ENCODE measurements at regions not wholly inside any gene's neighbourhood (a gene's known extent, or its start where the extent isn't known, plus 50 kb on each side); places are given as distances from the start of the nearest gene placed in this dataset.
"Not testable (repeated sequence)": the region's sequence is repeated elsewhere in the genome, so short reads cannot be mapped to it uniquely, and the experiment has no call there.

DNA sequence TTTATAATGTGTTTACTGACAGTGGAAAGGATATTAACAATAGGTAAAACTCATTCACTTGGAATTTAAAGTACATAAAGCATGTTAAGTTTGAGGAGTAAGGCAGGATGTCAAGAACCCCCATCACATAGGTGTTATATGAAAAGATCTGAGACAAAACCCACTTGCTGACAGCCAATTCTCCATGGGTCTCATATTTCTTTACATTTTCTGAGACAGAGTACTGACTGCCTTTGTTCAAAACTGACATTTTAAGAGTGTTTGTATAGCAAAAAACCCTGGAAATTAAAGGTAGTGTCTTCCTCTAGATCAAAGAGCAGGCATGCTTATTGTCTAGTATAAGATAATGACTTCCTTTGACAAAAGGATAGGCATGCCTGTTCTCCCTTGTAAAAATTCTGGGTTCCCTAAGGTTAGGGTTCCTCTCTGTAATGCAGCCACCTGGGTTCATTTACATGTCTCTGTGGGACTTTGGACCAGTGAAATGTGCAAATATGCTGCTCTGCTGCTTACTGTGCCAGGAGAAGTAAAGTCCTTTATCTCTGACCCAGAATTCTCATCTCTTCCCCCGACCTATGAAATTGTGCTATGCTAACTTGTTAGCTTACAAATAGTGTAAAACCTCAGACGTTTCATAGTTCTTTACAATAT, 123.6 kb downstream of the PCDH18 start:
- in situ Hi-C loops (cut with MboI) (no loop called here), intact Hi-C loops (cut with micrococcal nuclease; ENCODE audit: unreplicated experiment) (no loop called here)
- 2% methylated on average over 2 of the region's 2 CpGs for WGBS (ENCODE audit: insufficient coverage, insufficient replicate concordance, low lambda C conversion rate, missing lambda C conversion rate)
- no peak for TF ChIP-seq YBX1 (IDR thresholded peaks at IDR 0.05)
- no peak for TF ChIP-seq MTA2 (IDR thresholded peaks at IDR 0.05; ENCODE audit: low read depth)
- TF ChIP-seq ETV6 (conservative IDR thresholded peaks at IDR 0.05 in 1 of 2, IDR thresholded peaks at IDR 0.05 in 1 of 2; ENCODE audit: borderline replicate concordance in 1 of 2, low read depth in 1 of 2) = no peak
- no peak for TF ChIP-seq POLR2A (IDR thresholded peaks at IDR 0.05; ENCODE audit: low read depth, low read length)
- TF ChIP-seq POLR2AphosphoS5 (IDR thresholded peaks at IDR 0.05; ENCODE audit: low read length) = no peak
- TF ChIP-seq, protein P1, sequence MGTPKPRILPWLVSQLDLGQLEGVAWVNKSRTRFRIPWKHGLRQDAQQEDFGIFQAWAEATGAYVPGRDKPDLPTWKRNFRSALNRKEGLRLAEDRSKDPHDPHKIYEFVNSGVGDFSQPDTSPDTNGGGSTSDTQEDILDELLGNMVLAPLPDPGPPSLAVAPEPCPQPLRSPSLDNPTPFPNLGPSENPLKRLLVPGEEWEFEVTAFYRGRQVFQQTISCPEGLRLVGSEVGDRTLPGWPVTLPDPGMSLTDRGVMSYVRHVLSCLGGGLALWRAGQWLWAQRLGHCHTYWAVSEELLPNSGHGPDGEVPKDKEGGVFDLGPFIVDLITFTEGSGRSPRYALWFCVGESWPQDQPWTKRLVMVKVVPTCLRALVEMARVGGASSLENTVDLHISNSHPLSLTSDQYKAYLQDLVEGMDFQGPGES (IDR thresholded peaks at IDR 0.05) = no peak
- TF ChIP-seq, protein P2, sequence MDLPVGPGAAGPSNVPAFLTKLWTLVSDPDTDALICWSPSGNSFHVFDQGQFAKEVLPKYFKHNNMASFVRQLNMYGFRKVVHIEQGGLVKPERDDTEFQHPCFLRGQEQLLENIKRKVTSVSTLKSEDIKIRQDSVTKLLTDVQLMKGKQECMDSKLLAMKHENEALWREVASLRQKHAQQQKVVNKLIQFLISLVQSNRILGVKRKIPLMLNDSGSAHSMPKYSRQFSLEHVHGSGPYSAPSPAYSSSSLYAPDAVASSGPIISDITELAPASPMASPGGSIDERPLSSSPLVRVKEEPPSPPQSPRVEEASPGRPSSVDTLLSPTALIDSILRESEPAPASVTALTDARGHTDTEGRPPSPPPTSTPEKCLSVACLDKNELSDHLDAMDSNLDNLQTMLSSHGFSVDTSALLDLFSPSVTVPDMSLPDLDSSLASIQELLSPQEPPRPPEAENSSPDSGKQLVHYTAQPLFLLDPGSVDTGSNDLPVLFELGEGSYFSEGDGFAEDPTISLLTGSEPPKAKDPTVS (IDR thresholded peaks at IDR 0.05; ENCODE audit: low read depth, low read length) = no peak
- no peak for TF ChIP-seq PAX8 (IDR thresholded peaks at IDR 0.05)
- TF ChIP-seq TARDBP (IDR thresholded peaks at IDR 0.05; ENCODE audit: borderline replicate concordance) = no peak
- TF ChIP-seq RAD21 (IDR thresholded peaks at IDR 0.05; ENCODE audit: insufficient read depth, low read depth, low read length) = no peak
- no peak for TF ChIP-seq SMAD1 (IDR thresholded peaks at IDR 0.05; ENCODE audit: low read depth, partially characterized antibody)
- TF ChIP-seq EZH2 (IDR thresholded peaks at IDR 0.05; ENCODE audit: borderline replicate concordance, control insufficient read depth, low read depth, low read length) = no peak
- no peak overlapping the region for H3K4me2 ChIP-seq (ENCODE audit: control insufficient read depth, insufficient read depth)
- CTCF ChIA-PET = no interaction called here
- POLR2A ChIA-PET = no interaction called here
- DNase-seq (ENCODE audit: low read depth, low spot score) (no peak), ATAC-seq (no peak), FAIRE-seq (no peak)
- no peaks in the 10 kb centered on the region for H3K9me3 ChIP-seq (replicated peaks; ENCODE audit: control insufficient read depth, insufficient read depth, low read length)
- BruUV-seq (replicated peaks) = no TSS peak
- no peaks in the 10 kb centered on the region for H3K4me1 ChIP-seq (ENCODE audit: control insufficient read depth, insufficient read depth, low read length)
- H3K27ac ChIP-seq (ENCODE audit: control insufficient read depth, insufficient read depth) = no peak overlapping the region
- H3K36me3 ChIP-seq (ENCODE audit: control insufficient read depth in 2 of 2, insufficient read depth in 2 of 2, low read length in 1 of 2) = no peaks in the 10 kb centered on the region
- H2AFZ ChIP-seq (ENCODE audit: control insufficient read depth, low read depth, low read length) = no peak overlapping the region
- SMC1A ChIA-PET (ENCODE audit: uncharacterized antibody, unreplicated experiment) = no interaction called here
- RAD21 ChIA-PET (ENCODE audit: unreplicated experiment) = interaction anchor here (0.6 kb wide), 1 partner anchor 1578 kb away, joined by 3 read pairs; no protein-coding TSS in a partner anchor
- H4K20me1 ChIP-seq (ENCODE audit: control insufficient read depth, insufficient read depth) = no peaks in the 10 kb centered on the region
- no peak overlapping the region for H3K9ac ChIP-seq (ENCODE audit: control insufficient read depth, insufficient read depth, low read length)
- no peaks in the 10 kb centered on the region for H3K79me2 ChIP-seq (ENCODE audit: control insufficient read depth, insufficient read depth, low read length)
- H3K27me3 ChIP-seq (replicated peaks in 1 of 2; ENCODE audit: control insufficient read depth in 2 of 2, insufficient read depth in 2 of 2, low read length in 1 of 2) = no peaks in the 10 kb centered on the region
- no peak overlapping the region for H3K4me3 ChIP-seq

GRCh38 chr4:137405833-137406232, 126.5 kb downstream of the PCDH18 start:
- H3K27ac ChIP-seq (ENCODE audit: control insufficient read depth, insufficient read depth); intact Hi-C loops (cut with micrococcal nuclease; ENCODE audit: unreplicated experiment); FAIRE-seq; SMC1A ChIA-PET (ENCODE audit: uncharacterized antibody, unreplicated experiment); CTCF ChIA-PET; H2AFZ ChIP-seq (ENCODE audit: control insufficient read depth, low read depth, low read length); H3K9me3 ChIP-seq (replicated peaks; ENCODE audit: control insufficient read depth, insufficient read depth, low read length); in situ Hi-C loops (cut with MboI); H3K27me3 ChIP-seq (replicated peaks in 1 of 2; ENCODE audit: control insufficient read depth in 2 of 2, insufficient read depth in 2 of 2, low read length in 1 of 2); H3K4me2 ChIP-seq (ENCODE audit: control insufficient read depth, insufficient read depth); DNase-seq (ENCODE audit: low read depth, low spot score); H3K79me2 ChIP-seq (ENCODE audit: control insufficient read depth, insufficient read depth, low read length); POLR2A ChIA-PET; H3K9ac ChIP-seq (ENCODE audit: control insufficient read depth, insufficient read depth, low read length); H3K36me3 ChIP-seq (ENCODE audit: control insufficient read depth in 2 of 2, insufficient read depth in 2 of 2, low read length in 1 of 2); H3K4me1 ChIP-seq (ENCODE audit: control insufficient read depth, insufficient read depth, low read length); ATAC-seq; BruUV-seq (replicated peaks); H3K4me3 ChIP-seq; H4K20me1 ChIP-seq (ENCODE audit: control insufficient read depth, insufficient read depth); RAD21 ChIA-PET (ENCODE audit: unreplicated experiment): not testable (repeated sequence)
- WGBS (ENCODE audit: insufficient coverage, insufficient replicate concordance, low lambda C conversion rate, missing lambda C conversion rate) = 34% methylated on average over 9 of the region's 9 CpGs
